Muscle of leg (tissue), 3 donors: ENCODE measurements at regions not wholly inside any gene's neighbourhood (a gene's known extent, or its start where the extent isn't known, plus 50 kb on each side); places are given as distances from the start of the nearest gene placed in this dataset.

Source experiments
- DNase-seq: peaks from one replicate; pipeline ENCODE4 v3.0.0; 2013
- H3K27ac ChIP-seq: one replicate; pipeline ENCODE4 v1.5.1; 2013; ENCODE audit warnings: mild to moderate bottlenecking, low read length, control low read depth
- H3K27me3 ChIP-seq: one replicate; pipeline ENCODE4 v1.6.1; 2013; ENCODE audit warnings: low read length; ENCODE audit not compliant: control insufficient read depth, insufficient read depth
- H3K36me3 ChIP-seq: one replicate; pipeline ENCODE4 v1.6.1; 2013; ENCODE audit warnings: low read length; ENCODE audit not compliant: control insufficient read depth, insufficient read depth
- H3K4me1 ChIP-seq: one replicate; pipeline ENCODE4 v1.6.1; 2013; ENCODE audit warnings: low read length; ENCODE audit not compliant: control insufficient read depth, insufficient read depth
- H3K4me3 ChIP-seq: one replicate; pipeline ENCODE4 v1.5.1; 2013; ENCODE audit warnings: low read length, control low read depth
- H3K9me3 ChIP-seq: replicated peaks from 2 replicates; pipeline ENCODE4 v1.6.1; 2013; ENCODE audit warnings: low read depth, low read length; ENCODE audit not compliant: control insufficient read depth
- WGBS: methylation state at CpG from one replicate; pipeline ENCODE4 v1.1.5; 2013; ENCODE audit warnings: missing lambda C conversion rate; ENCODE audit not compliant: insufficient coverage; 5-methylcytosine and 5-hydroxymethylcytosine counted together

DNA sequence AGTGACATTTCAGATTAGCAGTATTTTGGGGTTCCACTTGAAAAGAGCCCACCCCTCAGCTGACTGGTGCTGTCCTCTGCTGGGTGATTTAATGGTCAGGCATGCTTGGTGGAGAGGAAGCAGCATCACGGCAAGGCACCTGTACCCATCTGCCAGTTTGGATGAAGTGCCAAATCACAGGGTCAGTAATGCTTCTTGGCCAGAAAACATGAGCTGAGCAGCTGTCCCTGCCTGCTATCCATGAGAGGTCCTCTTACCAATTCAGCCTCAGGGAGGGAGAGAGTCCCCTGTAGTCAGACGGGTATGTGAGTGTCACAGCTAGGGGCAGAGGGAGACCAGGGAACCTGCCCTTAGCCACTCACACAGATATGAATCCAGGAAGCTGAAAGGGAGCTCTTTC lies 137.9 kb downstream of the SEC61B start:
- Histone ChIP-seq H3K4me3 (no peak overlapping the region), H3K27ac (no peak overlapping the region), H3K4me1 (peaks cover 46% of the 10 kb centered on the region), H3K36me3 (no peaks in the 10 kb centered on the region), H3K9me3 (no peaks in the 10 kb centered on the region), H3K27me3 (peaks cover 7% of the 10 kb centered on the region)
- no CpG with 5 or more reads among the region's 2 CpGs for WGBS
- peak; percentile 75 for DNase-seq

DNA sequence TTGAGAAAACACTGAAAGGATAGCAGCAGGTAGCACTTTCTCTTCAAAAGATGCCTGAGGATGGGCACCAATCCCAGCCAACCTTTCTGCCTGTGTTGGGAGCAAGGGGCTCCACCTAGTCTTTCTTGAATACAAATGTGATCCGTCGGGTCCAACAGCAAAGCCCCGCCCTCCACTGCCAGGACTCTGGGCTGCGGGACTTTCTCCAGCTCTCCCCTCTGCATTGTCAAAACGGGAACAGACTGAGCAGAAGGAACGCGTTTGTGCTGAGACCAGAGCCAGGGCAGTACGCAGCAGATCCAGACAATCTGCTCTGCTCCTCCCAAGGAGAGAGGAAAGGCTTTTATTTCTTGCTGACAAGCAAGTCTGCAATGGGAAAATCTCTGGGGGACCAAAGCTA lies 139.7 kb downstream of the SEC61B start:
- peak; percentile 43 for DNase-seq
- no peaks in the 10 kb centered on the region for H3K36me3 ChIP-seq
- H3K4me3 ChIP-seq: no peak overlapping the region
- peaks cover 7% of the 10 kb centered on the region for H3K27me3 ChIP-seq
- H3K9me3 ChIP-seq: no peaks in the 10 kb centered on the region
- WGBS: under 1% methylated on average over 8 of the region's 8 CpGs
- peaks cover 42% of the 10 kb centered on the region for H3K4me1 ChIP-seq
- no peak overlapping the region for H3K27ac ChIP-seq

DNA sequence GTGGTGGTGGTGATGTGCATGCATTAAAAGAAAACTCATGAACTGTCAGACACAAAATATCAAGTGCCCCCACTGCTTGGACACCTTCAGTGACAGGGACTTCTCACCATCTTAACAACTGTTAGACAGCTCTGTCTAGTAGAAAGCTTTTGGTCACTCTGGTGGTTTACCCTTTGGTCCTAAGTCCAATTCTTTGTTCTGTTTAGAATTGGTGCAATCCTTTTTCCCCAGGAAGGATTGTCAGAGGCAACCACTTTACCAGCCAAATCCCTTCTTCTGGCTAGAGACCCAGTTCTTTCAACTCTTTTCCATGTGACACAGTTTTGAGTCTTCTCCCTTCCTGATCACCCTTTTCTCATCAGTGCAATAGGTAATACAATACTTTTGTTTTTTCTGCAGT lies 140.2 kb downstream of the SEC61B start:
- Histone ChIP-seq H3K27me3 (peaks cover 7% of the 10 kb centered on the region), H3K4me1 (peaks cover 42% of the 10 kb centered on the region), H3K9me3 (no peaks in the 10 kb centered on the region), H3K4me3 (no peak overlapping the region), H3K36me3 (no peaks in the 10 kb centered on the region), H3K27ac (no peak overlapping the region)
- no peak for DNase-seq

DNA sequence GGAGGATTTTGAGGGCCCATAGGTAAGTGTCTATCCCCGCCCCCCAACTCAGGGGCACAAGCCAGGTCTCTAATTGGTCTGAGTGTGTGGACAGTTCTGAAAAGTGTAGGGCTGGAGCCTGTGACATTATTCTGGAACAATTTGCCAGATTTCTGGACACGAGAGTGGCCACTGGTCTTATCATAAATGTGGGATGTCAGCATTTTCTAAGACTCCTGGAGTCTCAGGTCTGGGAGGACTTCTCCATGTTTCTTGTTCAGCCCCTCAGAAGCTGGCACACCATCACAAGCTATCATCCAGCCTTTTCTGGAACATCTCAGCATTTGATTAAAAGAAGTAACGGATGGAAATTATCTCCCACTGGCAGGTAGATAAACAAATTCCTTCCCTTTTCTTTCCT lies 141.4 kb downstream of the SEC61B start:
- H3K36me3 ChIP-seq: no peaks in the 10 kb centered on the region
- peaks cover 42% of the 10 kb centered on the region for H3K4me1 ChIP-seq
- H3K27me3 ChIP-seq: peaks cover 7% of the 10 kb centered on the region
- no peak overlapping the region for H3K27ac ChIP-seq
- no peak for DNase-seq
- 100% methylated on average over 1 of the region's 3 CpGs for WGBS
- no peak overlapping the region for H3K4me3 ChIP-seq
- no peaks in the 10 kb centered on the region for H3K9me3 ChIP-seq

DNA sequence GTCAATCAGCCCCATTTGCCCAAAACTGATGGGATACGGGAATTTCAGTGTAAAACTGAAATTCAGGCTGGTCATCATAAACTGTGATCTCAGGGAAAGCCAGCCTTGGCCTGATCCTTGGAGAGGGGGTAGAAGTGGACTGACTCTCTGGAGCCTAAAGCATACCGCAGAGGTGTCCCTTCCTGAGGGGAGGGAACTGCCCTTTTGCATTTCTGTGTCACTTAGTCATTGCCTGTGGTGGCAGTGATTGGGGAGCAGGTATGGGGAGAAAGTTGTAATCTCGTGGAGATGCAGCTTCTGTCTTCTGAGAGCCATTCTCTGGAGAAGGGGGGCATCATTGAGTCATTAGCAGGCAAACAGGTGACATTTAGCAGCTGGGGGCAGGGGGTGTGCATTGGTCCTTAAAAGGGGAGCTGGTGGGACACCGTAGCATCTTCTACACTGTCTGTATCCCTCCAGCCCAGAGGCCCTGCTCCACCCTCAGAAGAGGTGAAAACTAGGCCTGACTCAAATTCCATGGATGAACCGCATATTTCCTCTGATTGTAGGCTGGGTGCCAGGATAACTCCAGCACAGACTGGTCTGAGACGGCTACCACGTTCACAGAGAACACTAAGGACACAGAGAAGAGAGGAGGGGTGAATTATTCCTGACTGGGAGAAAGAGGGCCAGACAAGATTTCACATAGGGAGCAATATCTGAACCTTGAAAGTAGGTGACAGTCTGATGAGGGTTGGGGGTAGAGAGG lies 143.3 kb downstream of the SEC61B start:
- Histone ChIP-seq H3K9me3 (no peaks in the 10 kb centered on the region), H3K4me3 (no peak overlapping the region), H3K27me3 (peaks cover 7% of the 10 kb centered on the region), H3K27ac (no peak overlapping the region), H3K36me3 (no peaks in the 10 kb centered on the region), H3K4me1 (peaks cover 38% of the 10 kb centered on the region)
- no peak for DNase-seq
- WGBS: 48% methylated on average over 5 of the region's 7 CpGs

DNA sequence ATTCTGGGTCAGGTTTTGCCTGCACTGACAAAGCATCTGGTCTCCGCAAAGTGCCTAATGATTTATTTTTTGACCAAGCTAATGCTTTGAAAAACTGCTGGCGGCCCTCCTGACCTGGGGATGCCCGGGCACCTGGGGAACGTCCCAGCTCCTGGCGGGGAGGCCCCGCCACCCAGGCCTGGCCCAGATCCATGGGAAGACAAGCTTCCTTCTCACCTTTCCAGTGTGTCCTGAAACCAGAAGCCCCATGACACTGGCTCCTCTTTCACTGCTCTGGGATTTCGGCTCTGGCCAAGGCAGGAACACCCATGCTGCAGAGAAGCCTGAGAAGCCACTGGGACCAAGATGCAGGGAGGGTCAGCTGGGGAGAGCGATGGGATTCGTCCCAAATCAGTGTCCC lies 144.1 kb downstream of the SEC61B start:
- H3K4me3 ChIP-seq: no peak overlapping the region

DNA sequence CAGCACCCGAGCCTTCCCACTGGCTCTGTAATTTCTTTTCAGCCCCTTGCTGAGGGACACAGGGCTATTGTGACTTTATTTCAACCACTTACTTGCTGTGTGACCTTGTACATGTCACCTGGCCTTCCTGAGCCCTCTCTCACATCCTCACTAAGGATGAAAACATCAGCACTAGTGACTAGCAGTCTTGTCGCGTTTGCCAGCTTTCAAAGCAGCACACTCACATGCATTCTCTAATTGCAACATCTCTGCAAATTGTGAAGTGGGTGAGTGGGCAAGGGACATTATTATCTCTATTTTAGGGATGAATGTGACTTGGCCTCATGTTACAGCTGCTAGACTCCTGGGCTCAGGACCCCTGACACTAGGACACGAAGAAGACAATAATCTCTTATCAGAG lies 144.5 kb downstream of the SEC61B start:
- DNase-seq: no peak
- Histone ChIP-seq H3K9me3 (no peaks in the 10 kb centered on the region), H3K27me3 (peaks cover 3% of the 10 kb centered on the region), H3K4me1 (peaks cover 38% of the 10 kb centered on the region), H3K27ac (no peak overlapping the region), H3K4me3 (no peak overlapping the region), H3K36me3 (no peaks in the 10 kb centered on the region)
- WGBS: 67% methylated on average over 1 of the region's 4 CpGs

More for the DNA sequence above, 144.1 kb downstream of the SEC61B start:
- no peaks in the 10 kb centered on the region for H3K9me3 ChIP-seq
- H3K27me3 ChIP-seq: peaks cover 6% of the 10 kb centered on the region
- peaks cover 38% of the 10 kb centered on the region for H3K4me1 ChIP-seq
- DNase-seq: no peak
- no peak overlapping the region for H3K27ac ChIP-seq
- no peaks in the 10 kb centered on the region for H3K36me3 ChIP-seq
- WGBS: 68% methylated on average over 7 of the region's 9 CpGs

DNA sequence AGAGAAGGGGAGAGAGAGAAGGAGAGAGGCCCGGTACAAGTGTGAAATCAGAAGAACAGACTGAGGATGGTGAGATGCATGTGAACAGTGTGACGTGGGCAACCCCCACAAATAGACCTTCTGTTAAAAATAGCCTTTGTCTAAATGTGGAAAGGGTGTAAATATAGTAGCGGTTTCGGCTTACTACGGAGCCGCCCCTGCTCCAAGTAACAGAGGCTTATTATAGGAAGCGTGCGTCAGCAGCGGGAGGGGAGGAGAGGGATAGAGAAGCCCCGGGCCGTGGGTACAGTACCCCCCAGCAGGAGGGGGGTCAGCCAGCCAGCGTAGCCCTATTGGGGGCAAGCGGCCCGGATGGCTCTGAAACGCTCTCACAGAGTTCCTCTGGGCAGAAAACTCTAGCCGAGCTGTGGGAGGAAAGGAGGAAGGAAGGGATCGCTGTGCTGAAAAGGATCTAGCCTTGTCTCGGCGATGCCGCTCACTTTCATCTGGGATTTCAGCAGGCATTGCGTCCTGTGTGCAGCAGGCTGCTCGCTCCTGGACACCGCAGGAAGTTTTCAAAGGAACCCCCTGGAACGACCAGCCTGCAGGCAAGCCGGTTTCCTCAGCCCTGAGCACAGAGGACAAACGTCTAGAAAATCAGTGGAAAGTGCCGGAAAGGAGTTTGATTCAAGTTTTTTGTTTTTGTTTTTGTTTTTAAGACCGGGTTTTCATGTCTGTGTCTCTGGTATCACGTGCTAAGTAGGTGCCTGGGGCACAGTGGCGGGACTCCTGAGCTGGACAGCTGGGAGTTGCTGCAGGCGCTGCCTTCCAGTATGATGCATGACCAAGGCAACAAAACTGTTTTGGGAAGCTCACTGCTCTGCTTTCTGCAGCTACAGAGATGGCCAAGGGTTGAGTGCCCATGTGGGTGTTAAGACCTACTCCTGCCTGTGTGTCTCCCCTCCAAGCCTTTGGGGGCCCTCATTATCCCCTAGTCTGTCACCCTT lies 146.6 kb downstream of the SEC61B start:
- no peaks in the 10 kb centered on the region for H3K9me3 ChIP-seq
- peak; percentile 91 for DNase-seq
- H3K4me1 ChIP-seq: peaks cover 31% of the 10 kb centered on the region
- WGBS: 5% methylated on average over 27 of the region's 31 CpGs
- H3K27ac ChIP-seq: peak overlapping the region; percentile 91
- peak overlapping the region; percentile 39 for H3K4me3 ChIP-seq
- no peaks in the 10 kb centered on the region for H3K27me3 ChIP-seq
- no peaks in the 10 kb centered on the region for H3K36me3 ChIP-seq

DNA sequence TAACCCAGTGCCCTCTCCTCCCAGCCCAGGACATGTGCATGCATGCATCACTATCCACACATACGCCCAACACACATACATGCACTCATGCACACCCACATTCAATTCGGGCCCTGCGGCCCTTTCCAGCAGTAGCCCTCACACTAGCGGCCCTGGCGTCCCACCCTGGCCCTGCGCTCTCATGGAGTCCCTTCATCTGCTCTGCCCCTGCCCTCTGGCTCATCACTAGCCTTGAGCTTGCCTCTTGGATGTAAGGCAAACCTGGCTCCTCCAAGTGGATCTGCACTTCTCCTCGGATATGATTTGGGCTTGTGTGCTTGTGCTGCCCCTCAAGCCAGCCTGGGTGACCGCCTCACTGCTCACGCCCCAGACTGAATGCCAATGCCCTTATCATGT lies 147.2 kb downstream of the SEC61B start:
- no peak for DNase-seq
- peaks cover 31% of the 10 kb centered on the region for H3K4me1 ChIP-seq
- no peaks in the 10 kb centered on the region for H3K27me3 ChIP-seq
- H3K27ac ChIP-seq: peak overlapping the region; percentile 89
- H3K4me3 ChIP-seq: no peak overlapping the region
- 81% methylated on average over 9 of the region's 9 CpGs for WGBS
- H3K36me3 ChIP-seq: no peaks in the 10 kb centered on the region
- H3K9me3 ChIP-seq: no peaks in the 10 kb centered on the region

DNA sequence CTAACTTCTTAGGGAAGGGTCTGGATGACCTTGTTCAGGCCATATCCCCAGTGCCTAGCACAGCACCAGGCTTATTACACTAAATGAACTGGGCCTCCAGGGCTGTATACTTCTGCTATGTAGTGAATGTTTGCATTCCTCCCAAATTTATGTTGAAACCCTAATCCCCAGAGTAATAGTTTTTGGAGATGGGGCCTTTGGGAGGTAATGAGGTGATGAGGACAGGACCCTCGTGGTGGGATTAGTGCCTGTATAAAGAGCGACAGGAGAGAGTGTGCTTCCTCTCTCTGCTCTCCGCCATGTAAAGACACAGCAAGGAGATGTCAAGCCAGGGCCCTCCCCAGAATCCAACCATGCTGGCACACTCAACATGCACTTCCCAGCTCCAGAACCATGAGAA lies 148.3 kb downstream of the SEC61B start:
- WGBS: 75% methylated on average over 2 of the region's 3 CpGs
- H3K9me3 ChIP-seq: no peaks in the 10 kb centered on the region
- DNase-seq: no peak
- H3K27me3 ChIP-seq: no peaks in the 10 kb centered on the region
- H3K4me3 ChIP-seq: no peak overlapping the region
- H3K27ac ChIP-seq: no peak overlapping the region
- no peaks in the 10 kb centered on the region for H3K36me3 ChIP-seq
- H3K4me1 ChIP-seq: peaks cover 30% of the 10 kb centered on the region
